SK-N-SH treated with all-trans-retinoic acid at 6 μM for 48 hours (cell line): ENCODE measurements at regions not wholly inside any gene's neighbourhood (a gene's known extent, or its start where the extent isn't known, plus 50 kb on each side); places are given as distances from the start of the nearest gene placed in this dataset.

Experiments
- SNAI2 ChIP-seq: fragments of 250-450 bp; sonication (Bioruptor Pico); IDR thresholded peaks from 2 replicates; pipeline ENCODE4 v1.5.0; 2020; ENCODE audit warnings: mild to moderate bottlenecking, moderate library complexity
- ZNF8 ChIP-seq: fragments of 450-650 bp; formaldehyde crosslinking; IDR thresholded peaks from 2 replicates; pipeline ENCODE4 v1.5.0; 2020; ENCODE audit warnings: mild to moderate bottlenecking, moderate library complexity
- TF ChIP-seq, protein P1 (sequence below): fragments of 250-450 bp; sonication (Bioruptor Pico); IDR thresholded peaks from 2 replicates; pipeline ENCODE4 v1.5.1; 2021; ENCODE audit warnings: mild to moderate bottlenecking, moderate library complexity

DNA sequence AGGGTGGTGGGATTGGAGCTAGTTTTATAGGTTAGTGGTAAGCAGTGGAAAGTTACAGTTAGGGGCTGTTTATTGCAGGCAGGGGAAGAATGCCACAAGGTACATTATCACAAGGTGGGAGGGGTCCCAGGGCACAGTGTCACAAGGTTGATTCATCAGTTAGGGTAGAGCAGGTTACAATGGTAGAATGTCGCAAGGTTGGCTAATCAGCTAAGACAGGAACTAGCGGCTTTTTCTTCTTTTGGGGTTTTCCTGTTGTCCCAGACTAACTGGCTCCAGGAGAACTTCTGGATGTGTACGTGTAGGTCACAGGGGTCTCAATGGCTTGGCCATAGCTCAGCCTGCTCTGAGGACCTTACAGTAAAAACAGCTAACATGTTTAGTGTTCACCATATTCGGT is 1221.1 kb downstream of the SLITRK1 start:
- TF ChIP-seq, protein P1, sequence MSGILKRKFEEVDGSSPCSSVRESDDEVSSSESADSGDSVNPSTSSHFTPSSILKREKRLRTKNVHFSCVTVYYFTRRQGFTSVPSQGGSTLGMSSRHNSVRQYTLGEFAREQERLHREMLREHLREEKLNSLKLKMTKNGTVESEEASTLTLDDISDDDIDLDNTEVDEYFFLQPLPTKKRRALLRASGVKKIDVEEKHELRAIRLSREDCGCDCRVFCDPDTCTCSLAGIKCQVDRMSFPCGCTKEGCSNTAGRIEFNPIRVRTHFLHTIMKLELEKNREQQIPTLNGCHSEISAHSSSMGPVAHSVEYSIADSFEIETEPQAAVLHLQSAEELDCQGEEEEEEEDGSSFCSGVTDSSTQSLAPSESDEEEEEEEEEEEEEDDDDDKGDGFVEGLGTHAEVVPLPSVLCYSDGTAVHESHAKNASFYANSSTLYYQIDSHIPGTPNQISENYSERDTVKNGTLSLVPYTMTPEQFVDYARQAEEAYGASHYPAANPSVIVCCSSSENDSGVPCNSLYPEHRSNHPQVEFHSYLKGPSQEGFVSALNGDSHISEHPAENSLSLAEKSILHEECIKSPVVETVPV (CRISPR knock-in tag), result no peak
- TF ChIP-seq SNAI2 (CRISPR knock-in tag) (no peak), ZNF8 (no peak)
